ENCODE measurements at regions not wholly inside any gene's neighbourhood (a gene's known extent, or its start where the extent isn't known, plus 50 kb on each side); places are given as distances from the start of the nearest gene placed in this dataset.
"Not testable (repeated sequence)": the region's sequence is repeated elsewhere in the genome, so short reads cannot be mapped to it uniquely, and the experiment has no call there.

DNA sequence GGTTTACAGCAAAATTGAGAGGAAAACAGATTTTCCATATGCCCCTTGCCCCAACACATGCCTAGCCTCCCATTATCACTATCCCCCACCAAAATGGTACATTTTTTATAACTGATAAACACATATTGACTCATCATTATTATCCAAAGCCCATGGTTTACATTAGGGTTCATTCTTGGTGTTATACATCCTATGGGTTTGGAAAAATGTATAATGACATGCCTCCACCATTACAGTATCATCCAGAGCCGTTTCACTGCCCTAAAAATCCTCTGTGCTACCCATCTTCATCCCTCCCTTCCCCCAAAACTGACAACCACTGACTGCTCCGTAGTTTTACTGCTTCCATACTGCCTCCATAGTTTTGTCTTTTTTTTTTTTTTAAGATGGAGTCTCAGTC lies 111.1 kb downstream of the ACTL7B start:
- FAIRE-seq (no peak), DNase-seq (ENCODE audit: low read depth) (no peak)
- Histone ChIP-seq H3K4me3 (ENCODE audit: low read depth, low read length) (no peak overlapping the region), H3K27me3 (ENCODE audit: control insufficient read depth, insufficient read depth, low read length) (no peaks in the 10 kb centered on the region), H3K36me3 (ENCODE audit: control insufficient read depth, insufficient read depth, low read length) (no peaks in the 10 kb centered on the region)
- TF ChIP-seq, protein P1, sequence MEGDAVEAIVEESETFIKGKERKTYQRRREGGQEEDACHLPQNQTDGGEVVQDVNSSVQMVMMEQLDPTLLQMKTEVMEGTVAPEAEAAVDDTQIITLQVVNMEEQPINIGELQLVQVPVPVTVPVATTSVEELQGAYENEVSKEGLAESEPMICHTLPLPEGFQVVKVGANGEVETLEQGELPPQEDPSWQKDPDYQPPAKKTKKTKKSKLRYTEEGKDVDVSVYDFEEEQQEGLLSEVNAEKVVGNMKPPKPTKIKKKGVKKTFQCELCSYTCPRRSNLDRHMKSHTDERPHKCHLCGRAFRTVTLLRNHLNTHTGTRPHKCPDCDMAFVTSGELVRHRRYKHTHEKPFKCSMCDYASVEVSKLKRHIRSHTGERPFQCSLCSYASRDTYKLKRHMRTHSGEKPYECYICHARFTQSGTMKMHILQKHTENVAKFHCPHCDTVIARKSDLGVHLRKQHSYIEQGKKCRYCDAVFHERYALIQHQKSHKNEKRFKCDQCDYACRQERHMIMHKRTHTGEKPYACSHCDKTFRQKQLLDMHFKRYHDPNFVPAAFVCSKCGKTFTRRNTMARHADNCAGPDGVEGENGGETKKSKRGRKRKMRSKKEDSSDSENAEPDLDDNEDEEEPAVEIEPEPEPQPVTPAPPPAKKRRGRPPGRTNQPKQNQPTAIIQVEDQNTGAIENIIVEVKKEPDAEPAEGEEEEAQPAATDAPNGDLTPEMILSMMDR (IDR thresholded peaks at IDR 0.05; ENCODE audit: insufficient read depth, low read length, severe bottlenecking), result no peak

GRCh38 chr9:108743901-108744371 lies 111.8 kb downstream of the ACTL7B start:
- TF ChIP-seq, protein P1 (IDR thresholded peaks at IDR 0.05; ENCODE audit: insufficient read depth, low read length, severe bottlenecking), result no peak
- Histone ChIP-seq H3K27me3 (ENCODE audit: control insufficient read depth, insufficient read depth, low read length) (no peaks in the 10 kb centered on the region), H3K36me3 (ENCODE audit: control insufficient read depth, insufficient read depth, low read length) (no peaks in the 10 kb centered on the region), H3K4me3 (ENCODE audit: low read depth, low read length) (no peak overlapping the region)
- DNase-seq (ENCODE audit: low read depth), result peak; percentile 81
- no peak for FAIRE-seq

- no peaks in the 10 kb centered on the region for H3K27me3 ChIP-seq (ENCODE audit: control insufficient read depth, insufficient read depth, low read length)
- FAIRE-seq, result no peak
- H3K36me3 ChIP-seq (ENCODE audit: control insufficient read depth, insufficient read depth, low read length), result no peaks in the 10 kb centered on the region
- no peak for DNase-seq (ENCODE audit: low read depth)
- TF ChIP-seq, protein P1 (IDR thresholded peaks at IDR 0.05; ENCODE audit: insufficient read depth, low read length, severe bottlenecking), result no peak
- H3K4me3 ChIP-seq (ENCODE audit: low read depth, low read length), result no peak overlapping the region
Observed at GRCh38 chr9:108743416-108743815, 112.4 kb downstream of the ACTL7B start.

DNA sequence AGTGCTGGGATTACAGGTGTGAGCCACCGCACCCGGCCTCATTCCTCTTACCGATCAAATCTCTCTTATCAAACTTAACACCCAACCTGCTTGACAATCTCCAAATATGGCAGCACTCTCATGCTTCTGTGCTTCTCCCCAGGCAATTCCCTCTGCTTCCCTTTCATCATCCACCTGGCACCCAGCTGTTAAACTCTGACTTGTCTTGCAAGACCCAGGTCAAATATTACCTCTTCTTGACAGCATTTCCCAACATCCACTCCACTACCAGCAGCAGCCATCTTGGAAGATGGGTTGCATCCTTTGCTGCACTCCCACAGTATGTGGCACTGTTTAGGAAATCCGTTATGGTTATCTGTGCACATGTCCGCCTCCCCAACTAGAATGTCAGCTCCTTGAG lies 113.6 kb downstream of the ACTL7B start:
- FAIRE-seq (no peak), DNase-seq (ENCODE audit: low read depth) (no peak)
- H3K36me3 ChIP-seq (ENCODE audit: control insufficient read depth, insufficient read depth, low read length), result no peaks in the 10 kb centered on the region
- H3K27me3 ChIP-seq (ENCODE audit: control insufficient read depth, insufficient read depth, low read length), result no peaks in the 10 kb centered on the region
- TF ChIP-seq, protein P1 (IDR thresholded peaks at IDR 0.05; ENCODE audit: insufficient read depth, low read length, severe bottlenecking), result no peak
- no peak overlapping the region for H3K4me3 ChIP-seq (ENCODE audit: low read depth, low read length)

- DNase-seq (ENCODE audit: low read depth); H3K27me3 ChIP-seq (ENCODE audit: control insufficient read depth, insufficient read depth, low read length); H3K36me3 ChIP-seq (ENCODE audit: control insufficient read depth, insufficient read depth, low read length); FAIRE-seq; H3K4me3 ChIP-seq (ENCODE audit: low read depth, low read length): not testable (repeated sequence)
Observed at GRCh38 chr9:108731292-108731691, 124.5 kb downstream of the ACTL7B start.

- DNase-seq (ENCODE audit: low read depth) (no peak), FAIRE-seq (peak; percentile 28)
- H3K27me3 ChIP-seq (ENCODE audit: control insufficient read depth, insufficient read depth, low read length), result no peaks in the 10 kb centered on the region
- TF ChIP-seq, protein P1 (IDR thresholded peaks at IDR 0.05; ENCODE audit: insufficient read depth, low read length, severe bottlenecking), result no peak
- H3K36me3 ChIP-seq (ENCODE audit: control insufficient read depth, insufficient read depth, low read length), result no peaks in the 10 kb centered on the region
- H3K4me3 ChIP-seq (ENCODE audit: low read depth, low read length), result no peak overlapping the region
Observed at GRCh38 chr9:108727580-108728111, 128.1 kb downstream of the ACTL7B start.

Data from bronchial epithelial cell (primary cell).